Stomach (tissue), 8 donors: ENCODE measurements at regions not wholly inside any gene's neighbourhood (a gene's known extent, or its start where the extent isn't known, plus 50 kb on each side); places are given as distances from the start of the nearest gene placed in this dataset.

Experiments used
- DNase-seq, 2 donors: peaks; one replicate each; pipeline versions ENCODE4 v3.0.0 to v3.0.0-alpha.2; 2013 to 2019
- H3K27ac ChIP-seq, 5 donors: fragments of 200-600 bp in 4 of 5; sonication (generic) in 4 of 5; one replicate each; pipeline ENCODE4 v1.5.1; 2013 to 2019; ENCODE audit warnings: mild to moderate bottlenecking in 1 of 5, moderate library complexity in 1 of 5
- H3K27me3 ChIP-seq, 3 donors: fragments of 200-600 bp; sonication (generic); one replicate each; pipeline ENCODE4 v1.5.1; 2017 to 2019; ENCODE audit warnings: mixed run types in 1 of 3
- H3K36me3 ChIP-seq, 4 donors: fragments of 200-600 bp; sonication (generic); 1 replicate in 3 of 4; 2 replicates in 1 of 4; pipeline ENCODE4 v1.5.1; 2016 to 2019
- H3K4me1 ChIP-seq, 4 donors: fragments of 200-600 bp; sonication (generic); one replicate each; pipeline ENCODE4 v1.5.1; 2016 to 2019
- H3K4me3 ChIP-seq, 4 donors: fragments of 200-600 bp; sonication (generic) in 3 of 4; one replicate each; pipeline ENCODE4 v1.5.1; 2016 to 2019; ENCODE audit warnings: mild to moderate bottlenecking in 1 of 4
- H3K9me3 ChIP-seq, 4 donors: fragments of 200-600 bp; sonication (generic); one replicate each; pipeline ENCODE4 v1.5.1; 2016 to 2019
- EP300 ChIP-seq: sonication (generic); formaldehyde crosslinking; IDR thresholded peaks from one replicate; pipeline ENCODE4 v1.6.1; 2017; ENCODE audit warnings: antibody characterized with exemption
- POLR2A ChIP-seq, 4 donors: fragments of 450-650 bp; IDR thresholded peaks; one replicate each; pipeline ENCODE4 v1.6.1; 2016; ENCODE audit warnings: antibody characterized with exemption in 4 of 4, control low read depth in 2 of 4, mild to moderate bottlenecking in 1 of 4, moderate library complexity in 1 of 4
- POLR2AphosphoS5 ChIP-seq, 3 donors: sonication (generic); formaldehyde crosslinking; IDR thresholded peaks; one replicate each; pipeline ENCODE4 v1.6.1; 2016; ENCODE audit warnings: antibody characterized with exemption in 3 of 3
- WGBS, 5 donors: extraction: QIAGEN DNeasy Blood & Tissue Kit in 3 of 5; methylation state at CpG; one replicate each; pipeline versions ENCODE4 v1.1.5 to v1.1.7; 2013 to 2018; 5-methylcytosine and 5-hydroxymethylcytosine counted together
- intact Hi-C: fragments of 100-400 bp; cut with DNase I; formaldehyde crosslinking; loops from one replicate; pipeline ENCODE4 v1.15.1; 2023; ENCODE audit warnings: low total_unique reads
- TF ChIP-seq, protein P1 (sequence below), 7 experiments: fragments of 450-650 bp in 4 of 7; fragments of 200-600 bp in 3 of 7; sonication (generic) in 3 of 7; IDR thresholded peaks; one replicate each; pipeline ENCODE4 v1.5.1; 2016 to 2019; ENCODE audit warnings: antibody characterized with exemption in 7 of 7, control low read depth in 2 of 7, mild to moderate bottlenecking in 1 of 7
- donor health status: healthy with polysubstance abuse.
- donor health status: Bipolar disorder and iron deficiency.
- donor health status: healthy.

DNA sequence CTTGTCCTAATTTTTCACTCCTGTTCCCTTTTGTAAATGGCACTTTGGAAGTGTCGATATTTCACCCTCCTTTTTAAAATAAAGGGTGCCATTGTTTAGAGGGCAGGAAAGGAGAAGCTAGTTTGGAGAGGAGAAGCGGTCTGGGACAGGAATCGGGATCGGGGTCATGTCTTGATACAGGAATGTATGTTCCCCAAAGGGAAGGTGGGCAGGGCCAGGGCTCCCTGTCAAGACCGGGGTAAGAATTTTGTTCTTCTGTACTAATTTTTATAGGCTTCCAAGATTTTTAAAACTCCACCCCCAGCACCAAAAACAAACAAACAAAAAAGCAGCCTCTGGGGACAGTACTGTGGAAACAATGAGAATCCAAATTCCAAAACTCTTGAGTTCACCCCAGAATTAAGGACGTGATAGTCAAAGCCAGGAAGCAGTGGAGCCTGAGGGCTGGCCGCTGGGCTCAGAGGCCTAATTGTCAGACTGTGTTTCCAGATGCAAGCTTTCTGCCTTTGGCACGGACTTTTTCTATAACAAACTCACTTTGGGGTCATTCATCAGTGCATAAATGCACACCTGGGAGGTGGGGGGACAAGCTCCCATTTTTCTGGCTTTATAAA is 250.4 kb upstream of the SIX2 start:
- Histone ChIP-seq H3K27ac (no peak overlapping the region), H3K4me1 (peaks cover 3 to 38% (median 19%) of the 10 kb centered on the region in 4 donors), H3K4me3 (no peak overlapping the region), H3K36me3 (no peaks in the 10 kb centered on the region), H3K27me3 (no peaks in the 10 kb centered on the region), H3K9me3 (no peaks in the 10 kb centered on the region)
- intact Hi-C loops, result no loop called here
- DNase-seq, result no peak
- TF ChIP-seq, protein P1, sequence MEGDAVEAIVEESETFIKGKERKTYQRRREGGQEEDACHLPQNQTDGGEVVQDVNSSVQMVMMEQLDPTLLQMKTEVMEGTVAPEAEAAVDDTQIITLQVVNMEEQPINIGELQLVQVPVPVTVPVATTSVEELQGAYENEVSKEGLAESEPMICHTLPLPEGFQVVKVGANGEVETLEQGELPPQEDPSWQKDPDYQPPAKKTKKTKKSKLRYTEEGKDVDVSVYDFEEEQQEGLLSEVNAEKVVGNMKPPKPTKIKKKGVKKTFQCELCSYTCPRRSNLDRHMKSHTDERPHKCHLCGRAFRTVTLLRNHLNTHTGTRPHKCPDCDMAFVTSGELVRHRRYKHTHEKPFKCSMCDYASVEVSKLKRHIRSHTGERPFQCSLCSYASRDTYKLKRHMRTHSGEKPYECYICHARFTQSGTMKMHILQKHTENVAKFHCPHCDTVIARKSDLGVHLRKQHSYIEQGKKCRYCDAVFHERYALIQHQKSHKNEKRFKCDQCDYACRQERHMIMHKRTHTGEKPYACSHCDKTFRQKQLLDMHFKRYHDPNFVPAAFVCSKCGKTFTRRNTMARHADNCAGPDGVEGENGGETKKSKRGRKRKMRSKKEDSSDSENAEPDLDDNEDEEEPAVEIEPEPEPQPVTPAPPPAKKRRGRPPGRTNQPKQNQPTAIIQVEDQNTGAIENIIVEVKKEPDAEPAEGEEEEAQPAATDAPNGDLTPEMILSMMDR (IDR thresholded peaks at IDR 0.05), result no peak
- no peak for TF ChIP-seq POLR2AphosphoS5 (IDR thresholded peaks at IDR 0.05)
- TF ChIP-seq POLR2A (IDR thresholded peaks at IDR 0.05), result no peak
- no peak for TF ChIP-seq EP300
- WGBS, 5 donors, result 68 to 83% (median 81%) methylated on average over 8 of the region's 8 CpGs

DNA sequence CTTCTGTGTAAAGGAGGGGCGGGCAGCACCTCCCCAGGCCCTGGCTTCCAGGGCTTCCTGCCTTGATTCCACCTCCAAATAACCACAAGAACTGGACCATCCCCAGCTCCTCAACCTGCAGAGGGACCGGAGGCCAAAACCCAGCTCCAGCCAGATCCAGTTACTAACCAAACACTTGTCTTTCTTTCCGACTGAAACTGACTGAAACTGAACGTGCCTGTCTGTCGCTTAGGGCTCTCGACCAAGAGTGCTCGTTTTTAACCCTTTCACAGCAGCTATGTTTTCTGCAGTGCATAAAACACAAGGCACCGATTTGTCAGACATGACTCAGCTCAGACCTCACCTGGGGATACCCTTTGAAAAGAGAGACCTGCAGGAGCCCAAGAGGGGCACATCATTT is 249.9 kb upstream of the SIX2 start:
- DNase-seq, result peak in 1 of 2 donors; percentile 40
- H3K4me1 ChIP-seq, result peaks cover 3 to 38% (median 19%) of the 10 kb centered on the region in 4 donors
- intact Hi-C loops, result no loop called here
- no peak overlapping the region for H3K4me3 ChIP-seq
- peak overlapping the region in 1 of 5 donors; percentile 12 for H3K27ac ChIP-seq
- H3K36me3 ChIP-seq, result no peaks in the 10 kb centered on the region
- WGBS, 5 donors, result 30 to 49% (median 34%) methylated on average over 8 of the region's 8 CpGs
- no peak for TF ChIP-seq POLR2A (IDR thresholded peaks at IDR 0.05)
- TF ChIP-seq EP300, result no peak
- no peak for TF ChIP-seq POLR2AphosphoS5 (IDR thresholded peaks at IDR 0.05)
- TF ChIP-seq, protein P1 (IDR thresholded peaks at IDR 0.05), result no peak
- no peaks in the 10 kb centered on the region for H3K9me3 ChIP-seq
- no peaks in the 10 kb centered on the region for H3K27me3 ChIP-seq

DNA sequence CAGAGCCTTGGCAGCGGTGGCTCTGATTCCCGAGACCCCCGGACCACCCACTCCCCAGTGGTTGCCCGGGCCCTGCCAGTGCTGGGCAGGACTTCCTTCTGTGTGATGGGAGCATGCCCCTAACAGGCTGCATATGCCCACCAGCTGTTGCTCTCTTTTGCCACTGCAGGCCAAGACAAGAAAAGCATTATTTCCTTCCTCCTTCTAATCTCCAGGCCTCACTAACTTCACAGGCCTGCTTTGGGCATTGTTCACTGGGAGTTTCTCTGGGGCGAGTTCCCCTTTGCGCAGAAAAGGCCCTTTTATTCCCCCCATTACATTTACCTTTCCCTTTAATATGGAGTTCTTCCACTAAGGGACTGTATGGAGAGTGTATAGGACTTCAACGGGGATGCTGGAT is 249.1 kb upstream of the SIX2 start:
- no peak for TF ChIP-seq POLR2A (IDR thresholded peaks at IDR 0.05)
- TF ChIP-seq, protein P1 (IDR thresholded peaks at IDR 0.05), result no peak
- TF ChIP-seq POLR2AphosphoS5 (IDR thresholded peaks at IDR 0.05), result no peak
- TF ChIP-seq EP300, result no peak
- peaks cover 3 to 38% (median 19%) of the 10 kb centered on the region in 4 donors for H3K4me1 ChIP-seq
- intact Hi-C loops, result no loop called here

DNA sequence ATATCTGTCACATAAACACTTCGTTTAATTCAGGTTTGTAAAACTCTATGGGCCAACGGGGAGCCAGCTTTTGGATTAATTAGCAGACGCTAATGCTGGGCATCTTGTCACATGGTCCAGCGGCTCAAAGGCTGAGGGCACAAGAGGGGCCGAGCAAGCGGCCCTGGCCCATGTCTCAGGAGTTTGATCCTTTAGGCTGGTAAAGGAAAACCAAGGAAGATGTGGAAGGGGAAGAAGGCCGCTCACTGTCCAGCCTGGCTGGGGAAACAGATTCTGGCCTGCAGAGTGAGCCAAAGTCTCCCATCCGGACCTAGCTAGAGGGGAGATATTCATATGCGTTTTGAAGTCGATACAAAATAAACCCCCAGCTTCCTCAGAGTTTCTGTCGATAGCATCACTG is 248.6 kb upstream of the SIX2 start:
- Histone ChIP-seq H3K36me3 (no peaks in the 10 kb centered on the region), H3K9me3 (no peaks in the 10 kb centered on the region), H3K4me3 (no peak overlapping the region), H3K27ac (peak overlapping the region in 1 of 5 donors; percentile 12), H3K4me1 (peaks cover 3 to 38% (median 19%) of the 10 kb centered on the region in 4 donors), H3K27me3 (no peaks in the 10 kb centered on the region)
- TF ChIP-seq EP300, result no peak
- TF ChIP-seq, protein P1 (IDR thresholded peaks at IDR 0.05), result no peak
- TF ChIP-seq POLR2AphosphoS5 (IDR thresholded peaks at IDR 0.05), result no peak
- no peak for TF ChIP-seq POLR2A (IDR thresholded peaks at IDR 0.05)
- 58 to 80% (median 73%) methylated on average over 11 of the region's 11 CpGs for WGBS, 5 donors
- intact Hi-C loops, result no loop called here
- no peak for DNase-seq

More for the DNA sequence above, 249.1 kb upstream of the SIX2 start:
- no peak for DNase-seq
- no peaks in the 10 kb centered on the region for H3K9me3 ChIP-seq
- no peaks in the 10 kb centered on the region for H3K27me3 ChIP-seq
- H3K4me3 ChIP-seq, result no peak overlapping the region
- peak overlapping the region in 1 of 5 donors; percentile 12 for H3K27ac ChIP-seq
- 66 to 75% (median 69%) methylated on average over 7 of the region's 7 CpGs for WGBS, 5 donors
- H3K36me3 ChIP-seq, result no peaks in the 10 kb centered on the region
